GM19463 (cell line): ENCODE measurements at regions not wholly inside any gene's neighbourhood (a gene's known extent, or its start where the extent isn't known, plus 50 kb on each side); places are given as distances from the start of the nearest gene placed in this dataset.

Source experiments
- ATAC-seq: cut with Tn5 transposase; IDR thresholded peaks from one replicate; pipeline ENCODE4 v1.9.1; 2021; ENCODE audit warnings: mild to moderate bottlenecking, moderate library complexity; ENCODE audit not compliant: unreplicated experiment

DNA sequence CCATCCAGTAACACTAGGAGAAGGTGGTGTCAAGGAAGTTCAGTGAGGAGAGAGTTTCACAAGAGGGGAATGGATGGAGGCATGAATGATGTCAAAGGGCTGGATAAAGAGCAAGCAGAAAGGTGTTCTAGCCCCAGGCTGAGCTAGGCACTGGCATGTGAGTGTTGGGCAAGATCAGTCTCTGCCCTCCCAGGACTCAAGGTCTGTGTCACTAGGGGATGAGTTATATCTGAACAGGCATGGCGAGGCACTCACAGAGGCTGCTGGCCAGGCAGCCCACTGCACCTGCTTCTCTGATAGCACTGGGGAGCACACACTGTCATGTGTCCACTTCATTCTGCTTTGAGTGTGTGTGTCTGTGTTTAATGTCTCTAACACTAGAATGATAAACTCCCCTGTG lies 903.8 kb downstream of the BCL11B start:
- ATAC-seq, result no peak

DNA sequence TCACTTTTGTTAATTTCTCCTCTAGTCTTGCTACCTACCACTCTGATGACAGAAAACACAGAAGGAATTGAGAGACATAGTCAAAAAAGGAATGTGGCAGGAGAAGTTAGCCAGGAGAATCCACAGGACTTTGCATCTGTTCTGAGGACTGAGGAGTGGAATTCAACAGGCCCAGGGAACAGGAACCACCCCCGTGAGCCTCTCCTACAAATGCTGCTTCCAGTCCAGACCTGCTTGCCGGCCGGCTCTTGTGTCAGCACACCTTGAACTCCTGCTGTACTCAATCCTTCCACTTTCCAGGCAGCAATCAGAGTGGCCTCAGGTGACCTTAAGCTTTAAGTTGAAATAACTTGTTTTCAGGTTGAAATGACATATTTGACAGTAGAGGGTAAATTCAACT lies 903.1 kb downstream of the BCL11B start:
- no peak for ATAC-seq

DNA sequence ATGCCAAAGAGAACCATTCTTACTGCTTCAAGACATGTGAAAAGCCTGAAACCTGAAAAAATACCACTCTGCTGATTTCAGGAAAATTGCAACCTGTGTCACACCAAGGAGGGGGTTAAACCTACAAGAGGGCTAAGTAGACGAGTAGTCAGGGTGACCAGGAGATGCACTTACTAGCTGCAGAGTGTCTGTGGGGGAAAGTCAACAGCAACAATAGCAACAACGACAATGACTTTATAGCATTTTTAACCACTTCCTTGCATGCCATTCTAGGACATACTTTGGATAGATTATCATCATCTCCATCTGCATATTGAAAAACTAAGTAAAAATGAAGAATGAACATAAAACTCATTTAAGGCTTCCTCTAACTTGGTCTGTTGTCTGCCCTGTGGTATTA lies 902.7 kb downstream of the BCL11B start:
- ATAC-seq, result no peak

DNA sequence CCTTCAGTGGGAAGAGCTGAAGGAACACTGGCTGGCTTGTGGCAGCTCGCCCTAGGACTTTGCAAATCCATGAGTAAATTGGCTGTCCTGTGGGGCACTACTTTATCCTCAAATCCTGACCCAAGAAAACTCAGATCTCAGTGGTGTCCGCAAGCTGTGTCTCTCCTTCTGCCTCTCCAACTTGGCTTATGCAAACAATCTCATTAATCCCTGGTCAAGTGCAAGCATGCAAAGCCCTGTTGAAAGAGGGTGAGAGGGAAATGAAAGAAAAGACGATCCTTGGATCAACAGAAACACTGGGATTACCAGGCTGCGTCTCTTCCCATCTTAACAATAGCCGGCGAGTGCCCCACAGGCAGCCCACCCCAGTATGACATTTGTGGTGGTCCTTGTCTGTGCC lies 901.6 kb downstream of the BCL11B start:
- no peak for ATAC-seq

DNA sequence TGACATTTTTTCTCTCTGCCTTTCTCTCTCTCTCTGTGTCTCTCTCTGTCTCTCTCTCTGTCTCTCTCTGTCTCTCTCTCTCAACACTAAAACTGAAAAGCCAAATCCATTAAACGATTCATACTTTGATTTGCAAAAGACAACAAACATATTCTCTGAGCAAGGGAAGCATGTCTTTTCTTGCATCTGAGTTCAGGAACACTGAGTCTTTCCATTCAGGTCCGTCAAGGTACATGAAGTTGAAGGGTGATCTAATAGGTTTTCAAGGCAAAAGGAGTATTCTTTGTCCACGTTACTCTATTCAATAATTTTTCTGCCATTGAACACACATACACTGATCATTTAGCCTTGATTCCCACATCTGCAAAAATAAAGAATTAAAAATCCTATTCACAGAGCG lies 900.9 kb downstream of the BCL11B start:
- no peak for ATAC-seq

DNA sequence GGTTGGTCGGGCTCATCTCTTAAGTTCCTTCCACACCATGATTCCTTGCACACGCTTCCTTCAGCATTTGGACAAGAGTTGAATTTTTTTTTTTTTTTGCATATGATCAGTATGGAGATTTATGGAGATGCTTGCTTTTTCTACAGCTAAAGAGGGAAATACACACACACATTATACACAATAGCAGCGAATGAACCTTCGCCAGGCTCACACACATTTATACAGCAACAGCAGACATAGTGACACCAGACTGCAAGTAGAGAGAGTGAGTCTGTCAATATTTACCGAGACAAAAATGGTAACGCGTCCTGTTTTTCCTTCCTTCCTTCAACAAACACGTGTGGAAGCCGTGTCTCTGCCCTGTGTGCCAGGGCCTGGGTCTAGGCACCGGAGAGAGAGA lies 897.9 kb downstream of the BCL11B start:
- ATAC-seq, result no peak

DNA sequence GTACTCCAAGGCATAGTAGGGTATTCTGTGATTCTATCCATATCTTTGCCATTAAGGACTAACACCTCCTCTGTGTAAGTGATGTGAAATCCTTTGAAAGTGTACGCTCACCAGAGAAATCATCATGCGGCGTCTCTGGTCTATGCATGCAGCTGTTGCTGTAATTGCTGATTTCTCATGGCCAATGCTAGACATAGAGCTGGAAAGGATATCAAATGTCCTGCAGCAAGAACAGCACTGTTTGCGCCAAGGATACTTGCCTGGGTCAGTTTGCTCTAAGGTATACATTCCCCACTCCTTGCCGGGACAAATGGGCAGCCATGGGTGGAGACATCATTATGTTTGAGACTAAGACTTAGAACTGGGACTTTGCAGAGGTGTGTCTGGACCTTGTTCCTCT lies 896.4 kb downstream of the BCL11B start:
- ATAC-seq, result no peak

DNA sequence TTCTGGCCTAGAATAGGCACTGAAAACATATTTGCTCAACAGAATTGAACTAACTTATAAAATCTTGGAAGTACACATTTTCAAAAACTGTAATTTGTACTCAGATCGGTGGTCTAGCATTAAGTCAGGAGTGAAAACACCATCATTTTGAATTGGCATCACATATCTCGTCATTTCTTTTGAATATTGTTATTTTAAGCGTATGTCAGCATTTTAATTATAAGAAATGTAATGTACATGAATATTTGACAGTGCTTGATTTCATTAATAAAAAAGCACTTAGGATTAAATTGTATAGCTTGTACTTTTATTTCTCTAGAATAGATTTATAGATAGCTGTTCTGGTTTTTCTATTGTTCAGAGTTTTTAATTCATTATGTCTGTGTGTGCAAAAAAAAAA lies 892.2 kb downstream of the BCL11B start:
- ATAC-seq, result no peak

DNA sequence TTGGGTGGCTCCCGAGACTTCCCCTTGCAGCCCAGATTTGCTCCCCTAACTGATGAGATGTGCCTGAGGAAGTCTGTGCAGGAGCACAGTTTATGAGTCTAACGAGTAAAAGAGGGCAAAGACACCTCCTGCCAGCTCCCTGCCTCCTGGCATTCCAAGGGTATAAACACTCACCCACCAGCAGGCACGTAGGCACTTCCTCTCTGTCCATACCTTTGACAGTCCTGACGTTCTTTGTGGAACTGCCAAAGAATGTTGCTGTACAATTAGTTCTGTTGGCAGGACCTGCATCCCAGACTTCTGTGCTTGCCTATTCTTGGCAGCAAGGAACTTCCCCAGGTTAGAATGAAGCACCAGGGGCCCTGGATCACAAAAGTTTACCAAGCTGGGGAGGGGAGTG lies 889.3 kb downstream of the BCL11B start:
- no peak for ATAC-seq

DNA sequence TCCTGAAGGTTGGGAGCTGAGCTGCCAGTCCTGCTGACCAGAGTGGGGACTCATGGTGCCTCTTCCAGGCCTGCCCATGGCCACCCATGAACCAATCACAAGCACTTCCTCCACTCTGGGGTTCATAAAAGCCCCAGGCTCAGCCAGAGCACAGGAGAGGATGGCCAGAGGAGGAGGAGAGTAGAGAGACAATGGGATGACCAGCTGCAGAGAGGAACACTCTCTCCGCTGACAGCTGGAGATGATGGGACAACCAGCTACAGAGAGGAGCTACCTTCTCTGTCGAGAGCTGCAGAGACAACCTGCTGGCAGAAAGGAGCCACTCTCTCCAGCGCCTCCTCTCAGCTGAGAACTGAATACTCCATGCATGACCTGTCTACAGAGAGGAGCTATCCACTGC lies 886.1 kb downstream of the BCL11B start:
- no peak for ATAC-seq

DNA sequence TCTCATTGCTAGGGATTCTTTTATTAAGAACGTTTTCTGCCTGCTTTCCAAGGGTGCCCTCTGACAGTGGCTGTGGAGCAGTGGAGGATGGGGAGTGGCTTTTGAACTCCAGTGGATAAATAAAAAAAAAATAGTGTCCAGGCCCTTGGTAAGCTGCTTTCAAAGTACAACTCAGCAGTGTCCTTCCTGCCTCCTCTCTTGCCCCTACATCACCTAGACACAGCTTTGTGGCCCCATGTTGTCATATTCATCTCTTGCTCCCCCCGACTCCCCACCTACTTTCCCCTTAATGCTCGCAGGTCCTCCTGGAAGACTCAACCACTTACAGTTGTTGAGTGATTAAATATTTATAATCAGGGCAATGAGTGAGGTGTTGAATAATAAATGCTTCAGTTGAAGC lies 880.9 kb downstream of the BCL11B start:
- no peak for ATAC-seq

DNA sequence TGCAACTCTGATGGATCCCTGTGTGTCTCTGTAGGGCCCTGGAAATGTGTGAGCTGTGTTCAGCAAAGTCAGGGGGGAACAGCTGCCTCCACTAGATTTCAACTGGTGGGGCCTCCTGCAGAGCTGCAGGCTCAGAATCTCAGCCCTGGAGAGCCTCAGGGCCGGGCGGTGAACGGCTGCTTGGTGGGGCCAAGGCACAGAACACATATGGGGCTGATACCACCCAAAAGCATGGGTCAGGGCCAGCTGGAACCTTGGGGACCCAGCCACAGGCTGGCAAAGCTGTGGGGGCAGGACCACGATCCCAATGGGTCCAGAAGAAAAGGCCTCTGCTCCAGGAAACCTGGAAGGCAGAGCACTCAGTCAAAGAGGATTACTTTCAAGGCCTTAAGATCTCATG lies 878.5 kb downstream of the BCL11B start:
- ATAC-seq, result no peak

DNA sequence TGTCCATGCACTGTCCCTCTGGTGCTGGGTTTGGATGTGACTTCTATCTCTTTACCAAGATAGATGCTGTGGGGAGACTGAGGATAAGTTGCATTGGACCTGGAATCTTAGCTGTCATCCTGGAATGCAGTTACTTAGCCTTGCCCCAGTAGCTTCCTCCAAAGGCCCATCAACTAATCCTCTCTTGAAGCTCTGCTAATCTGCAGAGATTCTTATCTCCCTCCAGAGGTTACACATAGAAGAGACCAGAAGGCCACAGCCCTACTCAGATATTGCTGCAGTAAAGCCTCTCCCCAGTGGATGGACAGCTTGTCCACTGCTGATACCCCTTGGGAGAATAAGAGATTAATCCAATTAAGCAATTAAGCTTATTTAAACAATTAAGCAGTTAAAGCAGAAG lies 867.2 kb downstream of the BCL11B start:
- ATAC-seq, result no peak

DNA sequence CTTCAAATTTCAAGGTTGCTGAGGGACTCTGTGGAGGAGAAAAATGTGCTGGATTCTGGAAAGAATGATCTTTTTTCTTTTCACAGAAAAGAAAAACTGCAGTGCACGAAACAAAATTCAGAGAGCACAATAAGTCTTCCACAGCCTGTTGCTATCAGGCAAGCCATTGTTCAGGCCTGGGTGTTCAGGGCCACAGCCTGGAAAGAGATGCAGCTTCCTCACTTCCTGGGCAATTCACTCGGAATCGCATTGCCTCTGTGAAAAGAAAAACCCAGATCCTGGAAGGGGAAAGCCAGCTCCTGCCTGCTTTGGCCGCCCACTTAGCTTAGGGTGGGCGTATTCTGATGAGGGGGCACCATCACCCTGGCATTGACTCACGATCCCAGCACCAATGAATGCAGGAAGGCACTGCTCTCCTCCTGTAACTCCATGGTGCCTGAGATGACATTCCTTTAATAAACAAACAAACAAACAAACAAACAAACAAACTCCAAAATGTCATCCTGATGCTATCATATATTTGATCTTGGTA lies 863.9 kb downstream of the BCL11B start:
- no peak for ATAC-seq

DNA sequence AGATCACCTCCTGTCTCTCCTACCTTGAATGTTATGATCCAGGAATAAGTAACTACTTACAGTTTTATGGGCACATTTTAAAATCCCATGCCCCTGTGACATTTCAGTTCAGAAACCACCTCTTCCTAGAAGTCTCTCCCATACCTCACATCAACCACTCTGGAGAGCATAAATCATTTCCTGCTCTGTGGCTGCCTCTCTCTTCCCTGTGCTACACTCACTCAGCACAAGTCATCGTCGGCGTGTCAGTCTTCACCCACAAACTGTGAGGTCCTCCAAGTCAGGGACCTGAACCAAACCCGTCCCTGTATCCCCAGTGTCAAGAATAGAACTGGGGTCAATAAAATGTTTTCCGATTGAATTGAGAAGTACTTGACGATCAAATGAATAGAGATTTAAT lies 863.3 kb downstream of the BCL11B start:
- ATAC-seq, result no peak

DNA sequence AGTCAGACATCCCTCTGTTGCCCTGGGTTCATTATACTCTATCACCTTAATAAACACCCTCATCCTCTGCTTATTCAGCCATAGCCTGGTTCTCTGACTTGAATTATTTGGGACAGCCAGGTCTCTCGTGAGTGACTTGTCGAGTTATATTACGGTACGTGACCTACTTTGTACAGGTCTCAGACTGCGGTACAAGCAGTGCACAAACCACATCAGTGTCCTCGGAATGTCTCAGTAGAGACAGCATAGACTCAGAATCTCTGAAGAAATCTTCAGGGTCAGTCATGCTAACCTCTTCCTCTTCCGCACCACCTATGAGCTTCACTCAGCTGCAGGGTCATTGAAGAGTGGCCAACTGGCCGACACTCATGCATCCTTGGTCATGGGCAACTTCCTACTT lies 860.8 kb downstream of the BCL11B start:
- no peak for ATAC-seq

DNA sequence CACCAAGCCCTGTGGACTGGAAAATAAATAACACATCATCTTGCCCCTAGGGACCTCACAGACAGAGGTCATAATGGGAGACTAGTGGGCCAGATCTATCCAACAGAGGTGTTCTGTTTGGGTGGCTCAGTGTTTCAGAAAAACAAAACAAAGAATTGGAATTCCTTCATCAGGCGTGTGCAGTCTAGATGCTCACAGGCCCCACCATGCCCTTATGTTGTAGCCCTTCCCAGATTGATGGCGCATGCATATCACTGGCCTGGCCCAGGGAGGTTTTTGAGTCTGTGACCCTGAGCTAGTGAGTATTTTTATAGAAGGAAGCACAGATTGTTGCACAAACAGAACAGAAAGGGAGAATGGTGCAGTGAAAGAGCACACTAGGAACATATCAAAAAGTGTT lies 859.6 kb downstream of the BCL11B start:
- no peak for ATAC-seq

DNA sequence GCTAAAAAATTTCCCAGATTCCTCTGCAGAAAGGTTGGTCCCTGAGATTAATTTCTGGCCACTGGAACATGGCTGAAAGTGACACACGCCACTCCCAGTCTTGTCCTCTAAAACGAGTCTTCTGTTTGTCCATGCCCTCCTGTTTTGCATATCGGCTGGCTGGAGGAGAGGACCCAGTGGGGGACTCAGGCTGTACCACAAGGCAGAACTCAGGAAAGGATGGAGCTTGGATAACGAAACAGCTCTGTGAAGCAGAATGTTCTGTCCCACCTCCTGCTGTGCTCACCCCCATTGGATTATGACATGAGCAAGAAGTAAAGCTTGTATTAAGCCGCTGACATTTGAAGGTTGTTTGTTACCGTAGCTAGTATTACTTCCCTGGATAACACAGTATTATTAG lies 856.2 kb downstream of the BCL11B start:
- ATAC-seq, result no peak

DNA sequence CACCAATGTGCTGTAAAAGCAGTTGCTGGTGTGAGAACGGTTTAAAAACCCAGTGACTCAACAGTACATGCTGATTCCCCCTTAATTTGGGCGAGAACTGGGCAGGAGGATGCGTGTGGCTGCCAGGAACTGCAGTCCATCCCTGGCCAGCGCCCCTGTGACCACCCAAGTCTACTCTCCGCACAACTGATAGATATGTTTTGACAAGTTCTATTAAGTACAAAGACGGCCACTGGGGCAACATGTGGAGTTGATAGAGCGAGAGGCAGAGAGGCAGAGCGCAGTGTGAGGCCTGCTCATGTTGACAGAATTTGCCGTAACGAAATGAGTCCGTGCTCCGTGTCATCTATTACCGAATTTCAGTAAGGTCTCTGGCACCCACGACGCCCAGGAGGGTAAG lies 855.0 kb downstream of the BCL11B start:
- no peak for ATAC-seq

DNA sequence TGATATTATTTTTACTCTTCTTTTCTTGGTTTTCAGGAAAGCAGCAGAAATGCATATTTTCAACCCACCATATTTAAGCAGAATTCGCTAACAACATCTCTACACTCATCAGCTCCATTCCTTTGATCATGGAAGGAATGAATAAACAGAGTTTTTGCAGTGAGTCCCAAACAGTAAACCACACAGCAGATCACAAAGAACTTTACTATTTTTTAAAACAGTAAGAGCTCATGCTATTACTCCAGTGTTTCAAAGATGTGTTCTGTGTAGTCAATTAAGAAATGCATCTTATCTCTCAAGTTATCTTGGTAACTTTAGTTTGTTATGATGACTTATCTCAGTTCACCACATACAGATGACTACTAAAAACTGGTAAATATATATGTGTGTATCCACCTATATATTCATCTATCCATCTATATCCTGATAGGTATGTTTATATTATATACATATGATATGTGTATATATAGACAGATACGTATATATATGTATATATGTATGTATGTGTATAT lies 843.5 kb downstream of the BCL11B start:
- ATAC-seq, result no peak

DNA sequence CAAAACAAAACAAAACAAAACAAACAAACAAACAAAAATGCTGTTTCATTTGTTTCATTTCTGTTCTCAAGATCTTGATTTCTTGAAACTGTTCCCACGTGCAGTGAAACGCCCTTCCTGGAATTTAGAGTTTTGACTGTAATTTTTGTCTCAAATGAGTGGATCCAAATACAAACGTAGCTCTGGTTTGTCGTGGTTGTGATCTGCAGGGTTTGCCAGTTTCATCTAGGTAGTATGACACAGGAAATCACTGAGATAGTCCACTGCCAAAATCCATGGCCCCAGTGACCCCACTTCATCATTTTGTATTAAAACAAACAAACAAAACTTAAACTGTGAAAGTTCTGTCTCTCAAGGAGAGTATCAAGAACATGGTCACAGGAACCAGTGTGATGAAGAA lies 838.6 kb downstream of the BCL11B start:
- ATAC-seq, result no peak

DNA sequence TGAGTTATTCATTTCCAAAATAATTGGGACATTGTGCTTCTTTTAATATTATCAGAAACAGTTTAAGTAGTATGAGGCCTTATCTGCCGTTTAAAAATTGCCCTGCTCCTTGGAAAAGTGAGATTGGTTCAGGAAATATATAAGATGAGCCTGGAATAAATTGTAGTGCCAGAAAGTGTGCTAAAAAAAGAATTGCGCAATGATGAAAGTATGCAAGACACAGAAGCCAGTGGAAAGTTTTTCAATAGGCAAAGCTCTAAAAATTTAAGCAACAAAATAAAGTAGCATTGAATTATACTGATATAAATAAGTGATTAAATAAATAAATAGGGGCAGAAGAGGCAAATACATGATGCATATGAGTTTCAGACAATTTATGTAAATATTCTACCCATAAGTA lies 834.9 kb downstream of the BCL11B start:
- ATAC-seq, result no peak

DNA sequence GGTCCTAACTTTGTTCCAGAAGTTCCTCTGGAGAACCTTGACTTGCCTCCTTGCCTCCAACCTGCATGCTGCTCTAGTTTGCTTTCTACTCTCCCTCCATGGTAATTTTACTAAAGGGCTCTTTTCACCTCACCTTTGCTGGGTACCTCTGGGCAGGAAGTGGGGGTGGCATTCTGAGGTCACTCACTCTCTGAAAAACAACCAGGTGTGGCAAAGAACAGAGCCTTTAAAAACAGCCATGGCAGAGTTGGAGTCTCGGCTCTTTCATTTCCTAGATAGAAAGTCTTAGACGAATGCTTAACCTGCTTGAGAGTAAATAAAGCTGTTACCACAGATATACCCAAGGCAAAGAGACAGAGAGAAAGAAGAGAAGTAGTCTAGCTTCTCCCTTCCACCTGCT lies 827.9 kb downstream of the BCL11B start:
- no peak for ATAC-seq

DNA sequence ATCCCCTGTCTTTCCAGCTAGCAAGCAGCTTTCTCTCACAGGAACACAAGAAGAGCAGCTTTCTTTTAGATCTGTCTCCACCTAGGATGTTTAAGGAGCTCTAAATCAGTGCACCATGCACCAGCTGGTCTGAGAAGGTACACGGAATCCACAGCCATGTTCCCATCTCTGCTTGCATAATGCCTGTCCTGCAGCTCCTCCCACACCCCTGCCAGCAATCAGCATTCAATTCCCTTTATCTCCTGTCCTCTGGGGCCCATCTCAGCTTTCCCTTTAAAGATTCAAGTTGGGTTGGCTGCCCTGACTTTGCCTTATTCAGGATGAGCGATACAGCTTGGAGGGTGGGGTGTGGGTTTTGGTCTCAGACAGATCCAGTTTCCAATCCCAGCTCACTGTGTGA lies 826.3 kb downstream of the BCL11B start:
- ATAC-seq, result no peak
